GM12878 (cell line): ENCODE measurements at regions not wholly inside any gene's neighbourhood (a gene's known extent, or its start where the extent isn't known, plus 50 kb on each side); places are given as distances from the start of the nearest gene placed in this dataset.

Experiments
- ATAC-seq: fragments of 200-7000 bp; cut with Tn5 transposase; 3 replicates; pipeline ENCODE4 v1.9.1; 2020; ENCODE audit warnings: mild to moderate bottlenecking, moderate library complexity
- BruUV-seq: library from RNA; stranded (reverse); fragments of 400-500 nt; replicated peaks from 2 replicates; lab custom pipeline; 2021; lab: Mats Ljungman, UMichigan
- CTCF ChIA-PET: fragments of 300-600 bp; sonication (Branson Sonifier 250); formaldehyde crosslinking; extraction: SDS; loops from one replicate; lab custom pipeline; 2021; ENCODE audit warnings: inconsistent platforms; lab: Yijun Ruan, JAX
- POLR2A ChIA-PET: fragments of 350-600 bp; formaldehyde crosslinking; extraction: SDS; loops from one replicate; lab custom pipeline; 2021; ENCODE audit warnings: inconsistent platforms; lab: Charles Lee
- RAD21 ChIA-PET: fragments of 300-600 bp; sonication (Branson Sonifier 250); formaldehyde crosslinking; loops from one replicate; lab custom pipeline; 2023; ENCODE audit warnings: antibody characterized with exemption; ENCODE audit not compliant: unreplicated experiment; lab: Charles Lee
- SMC1A ChIA-PET: fragments of 300-600 bp; sonication (Branson Sonifier 250); formaldehyde crosslinking; loops from one replicate; lab custom pipeline; 2023; ENCODE audit not compliant: unreplicated experiment, uncharacterized antibody; lab: Charles Lee
- DNase-seq: peaks from one replicate; pipeline ENCODE4 v3.0.0-alpha.2; 2011; ENCODE audit warnings: low read depth, low spot score
- FAIRE-seq: peaks from 3 replicates; lab custom pipeline; 2011; peaks lifted over from hg19 to GRCh38; lab: Jason Lieb, UNC
- H2AFZ ChIP-seq: 2 replicates; pipeline ENCODE4 v1.6.0; 2011; ENCODE audit warnings: low read depth, low read length, control low read depth; ENCODE audit not compliant: control insufficient read depth
- H3K27ac ChIP-seq: 2 replicates; pipeline ENCODE4 v1.5.1; 2011; ENCODE audit warnings: control low read depth; ENCODE audit not compliant: control insufficient read depth, insufficient read depth
- H3K27me3 ChIP-seq, 2 experiments: replicated peaks in 1 of 2; 2 replicates each; pipeline versions ENCODE4 v1.6.0 to v1.6.1; 2011; ENCODE audit warnings: low read length in 1 of 2; ENCODE audit not compliant: control insufficient read depth in 2 of 2, insufficient read depth in 2 of 2
- H3K36me3 ChIP-seq, 2 experiments: 2 replicates each; pipeline ENCODE4 v1.5.1; 2011; ENCODE audit warnings: low read length in 1 of 2; ENCODE audit not compliant: control insufficient read depth in 2 of 2, insufficient read depth in 2 of 2
- H3K4me1 ChIP-seq: 2 replicates; pipeline ENCODE4 v1.6.1; 2011; ENCODE audit warnings: mild to moderate bottlenecking, low read length, moderate library complexity, mixed read lengths; ENCODE audit not compliant: control insufficient read depth, insufficient read depth
- H3K4me2 ChIP-seq: 2 replicates; pipeline ENCODE4 v1.6.0; 2011; ENCODE audit warnings: control low read depth; ENCODE audit not compliant: control insufficient read depth, insufficient read depth
- H3K4me3 ChIP-seq: fragments of 200-600 bp; sonication (generic); 2 replicates; pipeline ENCODE4 v1.5.1; 2016
- H3K79me2 ChIP-seq: 2 replicates; pipeline ENCODE4 v1.6.0; 2011; ENCODE audit warnings: low read length; ENCODE audit not compliant: control insufficient read depth, insufficient read depth
- H3K9ac ChIP-seq: 2 replicates; pipeline ENCODE4 v1.8.0; 2011; ENCODE audit warnings: low read length, control low read depth, mixed read lengths; ENCODE audit not compliant: control insufficient read depth, insufficient read depth
- H3K9me3 ChIP-seq: replicated peaks from 3 replicates; pipeline ENCODE4 v1.5.1; 2011; ENCODE audit warnings: mild to moderate bottlenecking, low read length; ENCODE audit not compliant: control insufficient read depth, insufficient read depth
- H4K20me1 ChIP-seq: 2 replicates; pipeline ENCODE4 v1.6.0; 2011; ENCODE audit not compliant: control insufficient read depth, insufficient read depth
- BHLHE40 ChIP-seq, 2 experiments: fragments of 450-650 bp in 1 of 2; IDR thresholded peaks; 2 replicates each; pipeline ENCODE4 v1.6.1; 2011 to 2017; ENCODE audit warnings: low read depth in 2 of 2, borderline replicate concordance in 1 of 2, improper control_type of control experiment in 1 of 2, low read length in 1 of 2, mild to moderate bottlenecking in 1 of 2
- CHD1 ChIP-seq: IDR thresholded peaks from 2 replicates; pipeline ENCODE4 v1.6.1; 2012; ENCODE audit warnings: low read depth, low read length, improper control_type of control experiment
- CREM ChIP-seq: IDR thresholded peaks from 2 replicates; pipeline ENCODE4 v1.6.1; 2014; ENCODE audit warnings: antibody characterized with exemption, low read depth
- DPF2 ChIP-seq: fragments of 450-650 bp; IDR thresholded peaks from 2 replicates; pipeline ENCODE4 v1.6.1; 2017; ENCODE audit warnings: mild to moderate bottlenecking
- GATAD2B ChIP-seq: fragments of 450-650 bp; conservative IDR thresholded peaks from 2 replicates; pipeline ENCODE4 v1.6.1; 2017; ENCODE audit warnings: low read depth, mild to moderate bottlenecking, moderate library complexity
- MTA2 ChIP-seq: fragments of 450-650 bp; IDR thresholded peaks from 2 replicates; pipeline ENCODE4 v1.6.1; 2016; ENCODE audit warnings: low read depth, mild to moderate bottlenecking, moderate library complexity
- NFYB ChIP-seq: IDR thresholded peaks from 2 replicates; pipeline ENCODE4 v1.6.1; 2011; ENCODE audit warnings: low read depth, mild to moderate bottlenecking, low read length, improper control_type of control experiment, moderate library complexity; ENCODE audit not compliant: insufficient read depth
- NR2C1 ChIP-seq: fragments of 450-650 bp; IDR thresholded peaks from 2 replicates; pipeline ENCODE4 v1.6.1; 2017; ENCODE audit warnings: antibody characterized with exemption, mild to moderate bottlenecking, moderate library complexity
- SREBF2 ChIP-seq: IDR thresholded peaks from 2 replicates; pipeline ENCODE4 v1.6.1; 2012; ENCODE audit warnings: mild to moderate bottlenecking, low read length
- in situ Hi-C: fragments of 300-500 bp; cut with MboI; formaldehyde crosslinking; loops from 9 replicates; pipeline ENCODE4 v1.14.3; 2018; ENCODE audit warnings: mixed read lengths
- intact Hi-C: fragments of 100-400 bp; cut with micrococcal nuclease; formaldehyde crosslinking; loops from one replicate; pipeline ENCODE4 v1.14.2; 2022; ENCODE audit not compliant: unreplicated experiment
- TF ChIP-seq, protein P1 (sequence below): fragments of 450-650 bp; IDR thresholded peaks from 2 replicates; pipeline ENCODE4 v1.6.1; 2017; ENCODE audit warnings: mild to moderate bottlenecking, moderate library complexity

GRCh38 chr3:80023010-80023409 is 255.2 kb upstream of the ROBO1 start (continued):
- TF ChIP-seq, protein P1, sequence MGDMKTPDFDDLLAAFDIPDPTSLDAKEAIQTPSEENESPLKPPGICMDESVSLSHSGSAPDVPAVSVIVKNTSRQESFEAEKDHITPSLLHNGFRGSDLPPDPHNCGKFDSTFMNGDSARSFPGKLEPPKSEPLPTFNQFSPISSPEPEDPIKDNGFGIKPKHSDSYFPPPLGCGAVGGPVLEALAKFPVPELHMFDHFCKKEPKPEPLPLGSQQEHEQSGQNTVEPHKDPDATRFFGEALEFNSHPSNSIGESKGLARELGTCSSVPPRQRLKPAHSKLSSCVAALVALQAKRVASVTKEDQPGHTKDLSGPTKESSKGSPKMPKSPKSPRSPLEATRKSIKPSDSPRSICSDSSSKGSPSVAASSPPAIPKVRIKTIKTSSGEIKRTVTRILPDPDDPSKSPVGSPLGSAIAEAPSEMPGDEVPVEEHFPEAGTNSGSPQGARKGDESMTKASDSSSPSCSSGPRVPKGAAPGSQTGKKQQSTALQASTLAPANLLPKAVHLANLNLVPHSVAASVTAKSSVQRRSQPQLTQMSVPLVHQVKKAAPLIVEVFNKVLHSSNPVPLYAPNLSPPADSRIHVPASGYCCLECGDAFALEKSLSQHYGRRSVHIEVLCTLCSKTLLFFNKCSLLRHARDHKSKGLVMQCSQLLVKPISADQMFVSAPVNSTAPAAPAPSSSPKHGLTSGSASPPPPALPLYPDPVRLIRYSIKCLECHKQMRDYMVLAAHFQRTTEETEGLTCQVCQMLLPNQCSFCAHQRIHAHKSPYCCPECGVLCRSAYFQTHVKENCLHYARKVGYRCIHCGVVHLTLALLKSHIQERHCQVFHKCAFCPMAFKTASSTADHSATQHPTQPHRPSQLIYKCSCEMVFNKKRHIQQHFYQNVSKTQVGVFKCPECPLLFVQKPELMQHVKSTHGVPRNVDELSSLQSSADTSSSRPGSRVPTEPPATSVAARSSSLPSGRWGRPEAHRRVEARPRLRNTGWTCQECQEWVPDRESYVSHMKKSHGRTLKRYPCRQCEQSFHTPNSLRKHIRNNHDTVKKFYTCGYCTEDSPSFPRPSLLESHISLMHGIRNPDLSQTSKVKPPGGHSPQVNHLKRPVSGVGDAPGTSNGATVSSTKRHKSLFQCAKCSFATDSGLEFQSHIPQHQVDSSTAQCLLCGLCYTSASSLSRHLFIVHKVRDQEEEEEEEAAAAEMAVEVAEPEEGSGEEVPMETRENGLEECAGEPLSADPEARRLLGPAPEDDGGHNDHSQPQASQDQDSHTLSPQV = no peak
- TF ChIP-seq NFYB (no peak), DPF2 (no peak), MTA2 (no peak), CREM (no peak), SREBF2 (no peak), NR2C1 (no peak)
- TF ChIP-seq, all 136 proteins: peak for 0

DNA sequence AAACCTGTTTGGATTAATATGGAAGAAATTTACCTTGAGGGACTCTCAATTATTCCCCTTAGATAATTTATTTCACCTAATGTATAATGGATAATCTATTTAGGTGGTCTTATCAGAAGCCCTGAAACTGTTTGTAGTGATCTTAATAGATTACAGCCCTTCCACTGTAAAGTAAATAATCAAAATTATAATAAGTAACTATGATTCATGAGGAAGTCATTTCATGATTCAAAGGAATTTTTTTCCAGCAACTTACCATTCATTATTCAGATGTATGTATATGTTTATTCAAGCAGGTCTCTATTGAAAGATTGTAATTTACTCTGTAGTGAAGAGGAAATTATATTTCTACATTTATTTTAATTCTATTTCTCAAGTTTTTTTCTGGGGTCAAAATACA is 250.6 kb upstream of the ROBO1 start:
- Histone ChIP-seq H3K4me2 (no peak overlapping the region), H4K20me1 (no peaks in the 10 kb centered on the region), H3K79me2 (no peaks in the 10 kb centered on the region), H3K27ac (no peak overlapping the region), H3K27me3 (no peaks in the 10 kb centered on the region), H3K9me3 (no peaks in the 10 kb centered on the region), H3K4me3 (no peak overlapping the region), H3K36me3 (no peaks in the 10 kb centered on the region), H3K9ac (no peak overlapping the region), H3K4me1 (no peaks in the 10 kb centered on the region), H2AFZ (no peak overlapping the region)
- intact Hi-C loops = no loop called here
- ChIA-PET SMC1A (no interaction called here), CTCF (no interaction called here), POLR2A (no interaction called here), RAD21 (no interaction called here)
- no peak for FAIRE-seq
- ATAC-seq = no peak
- DNase-seq = no peak
- in situ Hi-C loops = no loop called here
- no TSS peak for BruUV-seq
- TF ChIP-seq BHLHE40 (IDR thresholded peaks at IDR 0.05; ENCODE audit: borderline replicate concordance in 1 of 2, low read depth in 2 of 2, low read length in 1 of 2) = no peak
- no peak for TF ChIP-seq GATAD2B
- TF ChIP-seq CHD1 = no peak
